Breast epithelium (tissue), 3 donors: ENCODE measurements at regions not wholly inside any gene's neighbourhood (a gene's known extent, or its start where the extent isn't known, plus 50 kb on each side); places are given as distances from the start of the nearest gene placed in this dataset.

Source experiments
- POLR2AphosphoS5 ChIP-seq, 3 donors: sonication (generic); formaldehyde crosslinking; IDR thresholded peaks; one replicate each; pipeline ENCODE4 v1.6.1; 2017; ENCODE audit warnings: antibody characterized with exemption in 3 of 3
- TF ChIP-seq, protein P1 (sequence below), 3 donors: fragments of 450-650 bp; IDR thresholded peaks; one replicate each; pipeline ENCODE4 v1.5.1; 2016 to 2017; ENCODE audit warnings: antibody characterized with exemption in 3 of 3, mild to moderate bottlenecking in 3 of 3, moderate library complexity in 3 of 3

GRCh38 chr12:68479261-68479895 is 131.3 kb upstream of the RAP1B start:
- TF ChIP-seq, protein P1, sequence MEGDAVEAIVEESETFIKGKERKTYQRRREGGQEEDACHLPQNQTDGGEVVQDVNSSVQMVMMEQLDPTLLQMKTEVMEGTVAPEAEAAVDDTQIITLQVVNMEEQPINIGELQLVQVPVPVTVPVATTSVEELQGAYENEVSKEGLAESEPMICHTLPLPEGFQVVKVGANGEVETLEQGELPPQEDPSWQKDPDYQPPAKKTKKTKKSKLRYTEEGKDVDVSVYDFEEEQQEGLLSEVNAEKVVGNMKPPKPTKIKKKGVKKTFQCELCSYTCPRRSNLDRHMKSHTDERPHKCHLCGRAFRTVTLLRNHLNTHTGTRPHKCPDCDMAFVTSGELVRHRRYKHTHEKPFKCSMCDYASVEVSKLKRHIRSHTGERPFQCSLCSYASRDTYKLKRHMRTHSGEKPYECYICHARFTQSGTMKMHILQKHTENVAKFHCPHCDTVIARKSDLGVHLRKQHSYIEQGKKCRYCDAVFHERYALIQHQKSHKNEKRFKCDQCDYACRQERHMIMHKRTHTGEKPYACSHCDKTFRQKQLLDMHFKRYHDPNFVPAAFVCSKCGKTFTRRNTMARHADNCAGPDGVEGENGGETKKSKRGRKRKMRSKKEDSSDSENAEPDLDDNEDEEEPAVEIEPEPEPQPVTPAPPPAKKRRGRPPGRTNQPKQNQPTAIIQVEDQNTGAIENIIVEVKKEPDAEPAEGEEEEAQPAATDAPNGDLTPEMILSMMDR (IDR thresholded peaks at IDR 0.05) = no peak
- no peak for TF ChIP-seq POLR2AphosphoS5 (IDR thresholded peaks at IDR 0.05)
